ENCODE measurements at regions not wholly inside any gene's neighbourhood (a gene's known extent, or its start where the extent isn't known, plus 50 kb on each side); places are given as distances from the start of the nearest gene placed in this dataset.
A peak's percentile ranks its signal among the peaks of the same experiment; 100 is the strongest.

DNA sequence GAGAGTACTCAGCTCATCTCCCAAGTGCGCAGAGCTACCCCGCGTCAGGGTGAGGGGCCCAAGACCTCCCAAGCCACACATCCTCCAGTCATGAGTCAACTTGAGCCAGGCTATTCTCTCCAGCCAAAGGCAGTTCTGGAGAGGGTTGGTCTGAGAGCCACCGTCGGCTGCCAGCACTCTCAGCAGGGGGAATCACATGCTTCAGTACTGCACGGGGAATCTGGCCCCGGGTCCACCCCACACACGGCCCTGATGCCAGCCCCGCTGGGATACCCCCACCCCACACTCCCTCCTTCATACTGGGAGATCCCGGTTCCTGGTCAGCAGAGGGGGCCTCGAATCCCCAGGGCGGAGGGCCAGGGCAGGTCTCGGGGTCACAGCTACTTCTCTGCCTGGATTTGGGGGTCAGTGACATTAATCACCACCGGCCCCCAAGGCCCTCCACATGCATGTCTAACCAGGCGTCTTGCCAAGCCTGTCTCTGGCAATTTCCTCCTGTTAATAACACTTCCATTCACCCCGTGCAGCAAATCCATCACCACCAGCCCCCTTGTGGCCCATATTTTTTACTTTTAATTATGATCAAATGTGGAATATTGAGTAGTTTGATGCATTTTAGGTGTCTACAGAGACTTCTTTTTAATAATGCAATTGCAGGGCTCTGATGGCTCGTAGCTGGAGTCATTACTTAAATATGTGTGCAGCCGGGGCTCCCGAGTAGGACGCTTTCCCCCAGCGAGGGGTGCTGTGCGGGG is 102.9 kb upstream of the PPP1R26 start:
- no peak for DNase-seq
- Histone ChIP-seq H3K4me3 (ENCODE audit: low read depth, low read length) (no peak overlapping the region), H3K9me3 (no peaks in the 10 kb centered on the region), H3K4me1 (peaks cover 5% of the 10 kb centered on the region; the same call in 1 of the 2 replicates), H3K27me3 (no peaks in the 10 kb centered on the region), H3K36me3 (no peaks in the 10 kb centered on the region)
- TF ChIP-seq, protein P1, sequence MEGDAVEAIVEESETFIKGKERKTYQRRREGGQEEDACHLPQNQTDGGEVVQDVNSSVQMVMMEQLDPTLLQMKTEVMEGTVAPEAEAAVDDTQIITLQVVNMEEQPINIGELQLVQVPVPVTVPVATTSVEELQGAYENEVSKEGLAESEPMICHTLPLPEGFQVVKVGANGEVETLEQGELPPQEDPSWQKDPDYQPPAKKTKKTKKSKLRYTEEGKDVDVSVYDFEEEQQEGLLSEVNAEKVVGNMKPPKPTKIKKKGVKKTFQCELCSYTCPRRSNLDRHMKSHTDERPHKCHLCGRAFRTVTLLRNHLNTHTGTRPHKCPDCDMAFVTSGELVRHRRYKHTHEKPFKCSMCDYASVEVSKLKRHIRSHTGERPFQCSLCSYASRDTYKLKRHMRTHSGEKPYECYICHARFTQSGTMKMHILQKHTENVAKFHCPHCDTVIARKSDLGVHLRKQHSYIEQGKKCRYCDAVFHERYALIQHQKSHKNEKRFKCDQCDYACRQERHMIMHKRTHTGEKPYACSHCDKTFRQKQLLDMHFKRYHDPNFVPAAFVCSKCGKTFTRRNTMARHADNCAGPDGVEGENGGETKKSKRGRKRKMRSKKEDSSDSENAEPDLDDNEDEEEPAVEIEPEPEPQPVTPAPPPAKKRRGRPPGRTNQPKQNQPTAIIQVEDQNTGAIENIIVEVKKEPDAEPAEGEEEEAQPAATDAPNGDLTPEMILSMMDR (IDR thresholded peaks at IDR 0.05; ENCODE audit: low read depth, low read length): peak; percentile 12; the same call in 1 of the 2 replicates

GRCh38 chr9:135377431-135377830 is 102.2 kb upstream of the PPP1R26 start:
- DNase-seq: no peak
- TF ChIP-seq, protein P1 (IDR thresholded peaks at IDR 0.05; ENCODE audit: low read depth, low read length): no peak
- peaks cover 5% of the 10 kb centered on the region; the same call in 1 of the 2 replicates for H3K4me1 ChIP-seq
- H3K4me3 ChIP-seq (ENCODE audit: low read depth, low read length): no peak overlapping the region
- H3K36me3 ChIP-seq: no peaks in the 10 kb centered on the region
- H3K9me3 ChIP-seq: no peaks in the 10 kb centered on the region
- H3K27me3 ChIP-seq: no peaks in the 10 kb centered on the region

GRCh38 chr9:135378751-135379150 is 100.8 kb upstream of the PPP1R26 start:
- no peaks in the 10 kb centered on the region for H3K27me3 ChIP-seq
- no peak for DNase-seq
- H3K4me3 ChIP-seq (ENCODE audit: low read depth, low read length): no peak overlapping the region
- H3K36me3 ChIP-seq: no peaks in the 10 kb centered on the region
- H3K9me3 ChIP-seq: no peaks in the 10 kb centered on the region
- TF ChIP-seq, protein P1 (IDR thresholded peaks at IDR 0.05; ENCODE audit: low read depth, low read length): no peak
- peaks cover 5% of the 10 kb centered on the region; the same call in 1 of the 2 replicates for H3K4me1 ChIP-seq

- H3K27me3 ChIP-seq: no peaks in the 10 kb centered on the region
- no peaks in the 10 kb centered on the region for H3K9me3 ChIP-seq
- H3K36me3 ChIP-seq: no peaks in the 10 kb centered on the region
- no peak overlapping the region for H3K4me3 ChIP-seq (ENCODE audit: low read depth, low read length)
- no peaks in the 10 kb centered on the region for H3K4me1 ChIP-seq
- no peak for DNase-seq
- TF ChIP-seq, protein P1 (IDR thresholded peaks at IDR 0.05; ENCODE audit: low read depth, low read length): no peak
Measured at GRCh38 chr9:135379540-135380267, 99.9 kb upstream of the PPP1R26 start.

GRCh38 chr9:135380311-135380960 is 99.1 kb upstream of the PPP1R26 start:
- DNase-seq: no peak

More at GRCh38 chr9:135380311-135380960, 99.1 kb upstream of the PPP1R26 start:
- Histone ChIP-seq H3K36me3 (no peaks in the 10 kb centered on the region), H3K4me3 (ENCODE audit: low read depth, low read length) (no peak overlapping the region), H3K27me3 (no peaks in the 10 kb centered on the region), H3K9me3 (no peaks in the 10 kb centered on the region), H3K4me1 (no peaks in the 10 kb centered on the region)
- TF ChIP-seq, protein P1 (IDR thresholded peaks at IDR 0.05; ENCODE audit: low read depth, low read length): no peak

Measured in BE2C (cell line).